HG03521 (cell line): ENCODE measurements at regions not wholly inside any gene's neighbourhood (a gene's known extent, or its start where the extent isn't known, plus 50 kb on each side); places are given as distances from the start of the nearest gene placed in this dataset.
"Not testable (repeated sequence)": the region's sequence is repeated elsewhere in the genome, so short reads cannot be mapped to it uniquely, and the experiment has no call there.

Experiments used
- ATAC-seq: cut with Tn5 transposase; IDR thresholded peaks from one replicate; pipeline ENCODE4 v1.9.1; 2021; ENCODE audit warnings: mild to moderate bottlenecking, moderate library complexity; ENCODE audit not compliant: unreplicated experiment

DNA sequence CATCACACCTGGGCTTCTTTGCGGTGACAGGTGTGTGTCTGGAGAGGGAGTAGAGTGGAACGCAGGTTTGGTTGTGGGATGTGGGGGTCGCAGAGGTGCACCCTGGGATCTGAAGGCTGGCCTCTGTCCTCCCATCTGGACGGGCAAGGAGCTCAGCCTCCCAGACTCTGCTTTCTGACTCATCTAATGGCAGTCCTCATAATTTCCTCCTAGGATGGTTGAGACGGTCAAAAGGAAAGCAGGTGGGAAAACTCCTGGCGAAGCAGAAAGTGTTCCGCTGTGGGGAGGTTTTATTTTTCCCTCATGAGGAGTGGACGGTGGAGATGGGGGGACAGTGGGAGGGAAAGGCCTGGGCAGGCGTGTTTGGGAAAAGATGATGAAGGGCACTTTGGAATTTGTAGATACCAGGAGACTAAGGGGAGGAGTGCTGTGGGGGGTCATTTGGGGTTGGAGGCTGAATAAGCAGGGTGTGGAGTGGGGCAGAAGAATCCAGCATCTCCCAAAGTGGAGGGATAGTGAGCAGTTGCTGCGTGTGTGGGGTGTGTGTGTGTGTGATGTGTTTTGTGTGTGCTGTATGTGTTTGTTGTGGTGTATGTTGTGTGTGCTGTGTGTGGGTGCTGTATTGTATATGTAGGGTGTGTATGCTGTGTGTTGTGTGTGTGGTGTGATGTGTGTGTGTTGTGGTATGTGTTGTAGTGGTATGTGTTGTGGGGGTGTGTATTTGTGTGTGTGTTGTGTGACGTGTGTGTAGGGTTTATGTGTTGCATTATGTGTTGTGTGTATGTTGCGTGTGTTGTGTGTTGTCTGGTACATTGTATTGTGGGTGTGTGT, 97.2 kb upstream of the PODXL start:
- no peak for ATAC-seq

DNA sequence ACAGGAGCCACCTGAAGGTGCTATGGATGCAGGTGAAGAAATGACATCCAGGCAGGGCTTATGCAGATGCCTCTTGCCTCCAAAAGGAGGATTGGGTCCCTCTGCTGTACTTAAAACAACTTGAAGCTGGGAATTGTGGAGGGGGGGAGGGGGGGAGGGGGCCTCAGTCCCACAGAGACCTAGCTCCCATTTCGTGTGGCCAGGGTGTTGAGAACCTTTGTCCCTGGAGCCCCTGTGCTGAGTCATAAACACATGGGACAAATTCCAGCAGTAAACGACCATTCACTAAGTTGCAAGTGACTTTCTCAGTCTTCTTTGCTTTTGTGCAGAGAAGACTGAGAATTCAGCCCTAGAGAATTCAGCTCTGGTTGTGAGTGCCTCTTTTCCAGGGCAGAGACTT, 96.5 kb upstream of the PODXL start:
- ATAC-seq: no peak

- ATAC-seq: no peak
Measured at GRCh38 chr7:131652194-131652593, 95.8 kb upstream of the PODXL start.

- no peak for ATAC-seq
Measured at GRCh38 chr7:131649879-131650278, 93.5 kb upstream of the PODXL start.

GRCh38 chr7:131649003-131649541, 92.6 kb upstream of the PODXL start:
- no peak for ATAC-seq

GRCh38 chr7:131648491-131648890, 92.1 kb upstream of the PODXL start:
- ATAC-seq: no peak

GRCh38 chr7:131646203-131646602, 89.8 kb upstream of the PODXL start:
- ATAC-seq: no peak

DNA sequence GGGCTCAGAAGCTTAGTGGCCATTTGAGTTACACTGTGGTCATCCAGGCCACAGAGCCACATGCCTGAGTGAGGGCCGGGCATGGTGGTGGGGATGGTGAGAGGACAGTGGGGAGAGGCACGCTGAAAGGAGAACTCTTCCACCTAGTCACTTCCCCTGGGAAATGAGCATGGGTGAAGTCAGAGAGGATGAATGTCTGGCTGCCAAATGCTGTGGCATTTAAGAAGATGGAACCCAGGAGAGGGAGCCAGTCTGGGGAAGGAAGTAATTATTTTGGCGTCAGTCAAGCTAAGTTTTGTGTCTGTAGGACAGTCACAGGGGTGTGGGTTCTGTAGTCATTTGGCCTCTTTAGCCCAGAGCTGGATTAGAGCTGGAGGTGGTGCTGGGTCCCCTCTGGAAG, 86.0 kb upstream of the PODXL start:
- no peak for ATAC-seq

GRCh38 chr7:131640686-131641085, 84.3 kb upstream of the PODXL start:
- no peak for ATAC-seq

- ATAC-seq: no peak
Measured at GRCh38 chr7:131638641-131639430, 82.4 kb upstream of the PODXL start.

DNA sequence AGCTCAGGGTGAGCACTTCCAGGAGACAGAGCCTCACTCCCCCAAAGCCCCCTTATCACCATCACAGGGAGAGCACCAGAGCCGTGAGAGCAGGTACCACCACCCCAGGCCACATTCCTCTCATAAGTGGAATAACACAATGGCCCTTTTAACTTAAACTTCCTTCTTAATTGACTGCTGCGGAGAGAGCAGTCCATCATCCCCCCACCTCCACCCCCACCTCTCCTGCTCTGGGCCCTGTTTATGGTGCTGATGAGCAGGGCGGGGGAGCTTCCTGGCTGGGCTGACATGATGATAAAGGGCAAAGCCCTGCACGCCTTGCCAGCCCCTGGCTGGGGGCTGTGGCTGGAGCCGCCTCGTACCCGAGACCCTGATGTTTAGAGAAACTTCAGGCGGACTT, 81.4 kb upstream of the PODXL start:
- no peak for ATAC-seq

DNA sequence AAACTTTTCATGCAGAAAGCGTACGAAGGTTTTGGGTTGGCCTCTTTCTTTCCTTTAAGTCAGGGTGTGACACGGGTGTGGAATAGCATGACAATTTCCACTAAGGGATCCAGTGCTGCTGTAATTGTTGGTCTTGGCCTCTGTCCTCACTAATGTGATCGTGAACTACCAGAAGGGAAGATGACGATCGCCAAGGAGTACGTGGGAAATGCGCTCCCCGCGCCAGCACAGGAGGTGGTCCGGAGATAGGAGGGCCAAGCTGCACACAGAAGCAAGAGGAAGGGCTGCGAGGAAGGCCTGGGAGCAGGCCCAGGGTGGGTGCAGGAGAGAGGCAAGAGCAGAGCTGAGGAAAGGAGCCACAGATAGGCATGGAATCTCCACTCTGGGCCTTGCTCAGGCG, 79.7 kb upstream of the PODXL start:
- no peak for ATAC-seq

GRCh38 chr7:131634197-131634596, 77.8 kb upstream of the PODXL start:
- ATAC-seq: not testable (repeated sequence)

DNA sequence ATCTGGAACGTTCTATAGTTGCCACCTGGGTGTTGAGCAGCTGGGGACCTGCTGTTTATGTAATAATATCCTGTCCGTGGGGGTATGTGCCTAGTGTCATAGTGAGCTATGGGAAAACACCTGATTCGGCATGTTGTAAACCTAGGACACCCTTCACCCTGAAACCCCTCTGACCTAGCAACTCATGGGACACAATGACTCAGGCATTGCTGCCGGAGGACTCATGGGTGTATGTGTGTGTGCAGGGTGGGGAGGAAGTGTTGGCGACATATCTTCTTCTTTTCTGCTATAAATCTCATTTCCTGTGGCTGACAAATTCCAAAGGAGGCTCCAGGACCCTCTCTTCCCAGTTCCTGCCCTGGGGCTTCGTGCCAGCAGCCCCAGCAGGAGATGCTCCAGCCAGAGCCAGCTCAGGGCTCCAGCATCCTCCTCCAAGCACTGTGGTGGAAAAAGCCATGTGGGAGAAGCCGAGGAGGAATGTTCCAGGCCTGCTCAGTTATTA, 77.0 kb upstream of the PODXL start:
- ATAC-seq: no peak

DNA sequence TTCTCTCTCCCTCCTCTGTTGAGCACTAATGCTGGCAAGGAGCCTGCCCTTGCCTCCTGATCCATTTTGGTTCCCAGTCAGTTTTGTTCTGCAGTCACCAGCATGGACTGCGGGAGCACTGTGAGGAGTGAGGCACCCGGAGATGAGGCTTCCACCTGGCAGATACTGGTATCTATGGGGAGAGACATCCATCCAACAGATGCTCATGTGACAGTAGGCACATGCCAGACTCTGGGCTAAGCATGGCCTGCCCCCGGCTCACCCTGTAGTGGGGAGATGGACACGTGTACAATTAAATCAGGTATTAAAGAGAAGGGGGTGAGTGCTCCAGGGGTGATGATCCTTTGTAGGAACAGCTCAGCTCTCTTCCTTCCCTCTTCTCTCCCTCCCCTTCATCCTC, 74.0 kb upstream of the PODXL start:
- no peak for ATAC-seq

- ATAC-seq: no peak
Measured at GRCh38 chr7:131629217-131629882, 72.9 kb upstream of the PODXL start.

- ATAC-seq: no peak
Measured at GRCh38 chr7:131628634-131629033, 72.2 kb upstream of the PODXL start.

DNA sequence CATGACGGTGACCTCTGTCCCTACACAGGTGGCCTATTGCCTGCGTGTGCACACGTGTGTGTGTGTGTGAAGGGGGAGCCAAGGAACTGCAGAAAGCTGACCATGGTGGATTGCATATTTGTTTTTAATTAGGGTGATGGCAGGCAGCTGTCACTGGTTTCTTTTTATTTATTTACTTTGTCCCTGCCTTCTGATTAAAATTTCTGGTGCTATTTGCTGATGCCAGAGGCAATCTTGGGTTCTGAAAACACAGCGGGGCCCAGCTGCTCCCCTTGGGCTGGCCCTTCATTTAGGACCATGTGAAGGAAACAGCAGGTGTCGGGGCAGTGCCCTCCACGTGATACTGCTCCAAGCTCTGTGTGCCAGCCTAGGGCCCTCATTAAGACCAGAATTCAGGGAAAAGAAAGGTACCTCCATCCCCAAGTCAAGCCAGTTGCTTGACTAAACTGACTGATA, 71.3 kb upstream of the PODXL start:
- ATAC-seq: no peak

- no peak for ATAC-seq
Measured at GRCh38 chr7:131626643-131627042, 70.2 kb upstream of the PODXL start.

DNA sequence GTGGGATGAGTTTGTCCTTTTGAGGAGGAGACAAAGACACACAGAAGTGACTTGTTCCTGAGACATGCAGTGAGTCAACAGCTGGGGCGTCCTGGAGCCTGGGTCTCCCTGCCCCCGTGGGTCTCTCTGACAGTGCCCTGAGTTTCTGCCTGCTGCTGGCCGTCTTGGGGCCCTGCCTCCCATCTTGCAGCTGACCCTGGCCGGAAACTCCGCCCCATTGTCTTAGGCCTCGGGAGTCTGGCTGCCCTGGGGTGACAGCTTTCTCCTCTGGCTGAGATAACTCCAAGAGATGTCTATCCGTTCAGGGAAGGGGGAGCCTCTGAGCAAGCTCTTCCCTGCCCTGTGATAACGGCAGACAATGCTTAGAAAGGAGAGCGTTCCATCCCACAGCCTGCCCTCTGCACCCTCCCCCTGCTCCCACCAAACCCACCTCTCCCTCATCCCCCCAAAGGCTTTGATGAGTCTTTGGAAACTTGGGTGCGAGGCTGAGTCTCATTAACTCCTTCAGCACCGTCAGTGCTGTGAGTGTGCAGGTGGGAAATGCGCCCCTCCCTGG, 69.5 kb upstream of the PODXL start:
- no peak for ATAC-seq

DNA sequence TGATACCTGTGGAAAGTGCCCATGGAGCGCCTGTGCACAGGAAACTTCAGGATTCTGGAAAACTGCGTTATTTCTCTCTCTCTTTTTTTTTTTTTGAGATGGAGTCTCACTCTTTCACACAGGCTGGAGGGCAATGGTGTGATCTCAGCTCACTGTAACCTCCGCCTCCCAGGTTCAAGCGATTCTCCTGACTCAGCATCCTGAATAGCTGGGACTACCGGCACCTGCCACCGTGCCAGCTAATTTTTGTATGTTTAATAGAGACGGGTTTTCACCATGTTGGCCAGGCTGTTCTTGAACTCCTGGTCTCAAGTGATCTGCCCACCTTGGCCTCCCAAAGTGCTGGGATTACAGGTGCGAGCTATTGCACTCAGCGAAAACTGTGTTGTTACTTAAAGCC, 68.9 kb upstream of the PODXL start:
- not testable (repeated sequence) for ATAC-seq
